CD4-positive, alpha-beta memory T cell (primary cell): ENCODE measurements at regions not wholly inside any gene's neighbourhood (a gene's known extent, or its start where the extent isn't known, plus 50 kb on each side); places are given as distances from the start of the nearest gene placed in this dataset.

Experiments
- CTCF ChIA-PET: fragments of 350-600 bp; sonication (Branson Sonifier 250); formaldehyde crosslinking; loops from one replicate; lab custom pipeline; 2021; ENCODE audit warnings: inconsistent platforms; ENCODE audit not compliant: partially characterized antibody; lab: Charles Lee
- POLR2A ChIA-PET: fragments of 350-600 bp; sonication (Branson Sonifier 250); formaldehyde crosslinking; loops from one replicate; lab custom pipeline; 2021; ENCODE audit not compliant: partially characterized antibody; lab: Charles Lee
- DNase-seq, 5 donors: peaks; one replicate each; pipeline versions ENCODE4 v3.0.0 to v3.0.0-alpha.2; 2020 to 2022; ENCODE audit warnings: mixed read lengths in 1 of 5
- H3K27ac ChIP-seq: one replicate; pipeline ENCODE4 v1.7.0; 2013; ENCODE audit warnings: low read depth, low read length
- H3K27me3 ChIP-seq: 2 replicates; pipeline ENCODE4 v1.7.0; 2013; ENCODE audit warnings: mild to moderate bottlenecking, low read length, moderate library complexity; ENCODE audit not compliant: insufficient read depth
- H3K36me3 ChIP-seq: 2 replicates; pipeline ENCODE4 v1.7.0; 2013; ENCODE audit warnings: mild to moderate bottlenecking, low read length, moderate library complexity; ENCODE audit not compliant: insufficient read depth
- H3K4me1 ChIP-seq: 2 replicates; pipeline ENCODE4 v1.7.0; 2013; ENCODE audit warnings: mild to moderate bottlenecking, low read length, moderate library complexity; ENCODE audit not compliant: insufficient read depth
- H3K4me3 ChIP-seq, 2 donors: one replicate each; pipeline ENCODE4 v1.7.0; 2013; ENCODE audit warnings: low read length in 2 of 2, mild to moderate bottlenecking in 1 of 2
- H3K9me3 ChIP-seq, 2 donors: one replicate each; pipeline ENCODE4 v1.7.0; 2013; ENCODE audit warnings: low read length in 2 of 2, control low read depth in 1 of 2; ENCODE audit not compliant: control insufficient read depth in 1 of 2
- H3K27ac Mint-ChIP-seq, 7 donors: one replicate each; pipeline ENCODE4 v1.8.0; 2020 to 2021; ENCODE audit warnings: mixed read lengths in 7 of 7, mild to moderate bottlenecking in 6 of 7, inconsistent platforms in 3 of 7, moderate library complexity in 3 of 7
- H3K27me3 Mint-ChIP-seq, 2 donors: one replicate each; pipeline ENCODE4 v1.8.0; 2020 to 2021; ENCODE audit warnings: mixed read lengths in 2 of 2
- H3K36me3 Mint-ChIP-seq, 2 donors: one replicate each; pipeline ENCODE4 v1.8.0; 2020 to 2021; ENCODE audit warnings: mixed read lengths in 2 of 2, inconsistent platforms in 1 of 2, mild to moderate bottlenecking in 1 of 2
- H3K4me1 Mint-ChIP-seq, 4 donors: one replicate each; pipeline ENCODE4 v1.8.0; 2020 to 2021; ENCODE audit warnings: mixed read lengths in 4 of 4, mild to moderate bottlenecking in 1 of 4
- H3K4me3 Mint-ChIP-seq, 8 donors: one replicate each; pipeline ENCODE4 v1.8.0; 2020 to 2021; ENCODE audit warnings: mixed read lengths in 8 of 8, mild to moderate bottlenecking in 7 of 8, moderate library complexity in 6 of 8, inconsistent platforms in 3 of 8
- H3K9me3 Mint-ChIP-seq, 8 donors: one replicate each; pipeline ENCODE4 v1.8.0; 2020 to 2021; ENCODE audit warnings: mixed read lengths in 8 of 8, mild to moderate bottlenecking in 5 of 8, inconsistent platforms in 3 of 8, moderate library complexity in 1 of 8
- intact Hi-C: fragments of 100-400 bp; cut with micrococcal nuclease; formaldehyde crosslinking; loops from one replicate; pipeline ENCODE4 v1.15.1; 2023

DNA sequence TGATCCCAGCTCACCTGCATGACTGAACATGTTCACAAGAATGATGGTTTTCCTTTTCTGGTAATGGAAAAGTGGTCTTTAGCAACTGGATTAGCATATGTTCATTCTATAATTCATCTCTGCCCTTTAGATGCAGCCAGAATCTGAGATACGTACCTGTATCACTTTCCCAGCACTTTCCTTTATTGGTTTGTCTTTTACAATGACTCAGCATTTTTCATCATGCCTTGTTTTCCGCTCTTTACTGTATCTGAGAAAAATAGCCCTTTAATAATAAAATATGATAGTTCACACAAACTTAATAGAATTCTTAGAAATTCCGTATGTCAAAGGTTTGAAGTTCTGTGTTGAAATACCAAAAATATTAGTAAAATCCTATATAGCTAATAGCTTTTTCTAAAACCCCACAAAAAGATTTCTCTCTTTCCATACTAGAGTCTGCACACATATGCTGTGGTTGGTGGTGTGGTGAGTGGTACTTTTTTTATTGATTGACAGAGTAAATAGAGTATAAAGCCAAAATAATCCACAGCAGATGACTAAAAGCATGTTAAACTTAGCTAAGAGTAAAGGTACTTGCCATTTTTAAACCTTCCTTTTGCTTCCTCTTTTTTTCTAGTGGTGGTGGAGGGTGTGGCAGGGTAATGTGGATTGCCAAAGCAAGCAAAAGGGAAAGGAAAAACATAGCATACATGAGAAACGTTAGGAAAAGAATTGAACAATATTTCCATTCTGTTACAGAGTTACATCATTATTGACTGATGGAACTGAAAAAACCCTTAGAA, 328.9 kb upstream of the RBMS3 start:
- no peaks in the 10 kb centered on the region for H3K9me3 ChIP-seq
- intact Hi-C loops, result no loop called here
- H3K4me3 ChIP-seq, result no peak overlapping the region
- Mint-ChIP-seq H3K4me3 (no peak overlapping the region), H3K9me3 (peaks cover 0 to 2% (median 0%) of the 10 kb centered on the region in 8 donors), H3K36me3 (no peaks in the 10 kb centered on the region), H3K27me3 (no peaks in the 10 kb centered on the region), H3K27ac (no peak overlapping the region), H3K4me1 (no peaks in the 10 kb centered on the region)
- no peaks in the 10 kb centered on the region for H3K4me1 ChIP-seq
- ChIA-PET POLR2A (no interaction called here), CTCF (no interaction called here)
- no peaks in the 10 kb centered on the region for H3K36me3 ChIP-seq
- no peak for DNase-seq
- no peaks in the 10 kb centered on the region for H3K27me3 ChIP-seq
- no peak overlapping the region for H3K27ac ChIP-seq

DNA sequence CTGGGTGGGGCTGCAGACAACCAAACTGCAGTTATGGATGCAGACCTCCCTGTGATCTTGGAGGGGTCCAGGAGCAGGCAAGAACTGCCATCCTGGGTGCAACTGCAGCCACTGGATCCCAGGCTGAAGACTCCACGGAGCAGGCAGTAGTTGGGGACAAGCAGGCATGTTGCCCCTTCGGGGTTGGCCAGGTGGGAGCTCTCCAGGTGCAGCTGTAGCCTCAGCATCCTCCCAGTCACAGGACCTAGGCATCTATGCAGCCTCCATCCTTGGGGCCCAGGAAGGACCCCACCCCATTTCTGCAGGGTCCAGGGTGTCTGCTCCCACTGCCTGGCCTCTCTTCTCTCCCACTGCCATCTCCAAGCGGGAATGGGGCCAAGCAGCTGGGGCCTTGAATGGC, 322.2 kb upstream of the RBMS3 start:
- Mint-ChIP-seq H3K27me3 (no peaks in the 10 kb centered on the region), H3K27ac (no peak overlapping the region), H3K36me3 (no peaks in the 10 kb centered on the region), H3K4me3 (no peak overlapping the region), H3K4me1 (no peaks in the 10 kb centered on the region), H3K9me3 (peaks cover 1 to 23% (median 5%) of the 10 kb centered on the region in 8 donors)
- H3K4me3 ChIP-seq, result no peak overlapping the region
- no peaks in the 10 kb centered on the region for H3K36me3 ChIP-seq
- POLR2A ChIA-PET, result no interaction called here
- intact Hi-C loops, result no loop called here
- CTCF ChIA-PET, result no interaction called here
- no peak overlapping the region for H3K27ac ChIP-seq
- no peak for DNase-seq
- H3K4me1 ChIP-seq, result no peaks in the 10 kb centered on the region
- H3K9me3 ChIP-seq, result no peaks in the 10 kb centered on the region
- no peaks in the 10 kb centered on the region for H3K27me3 ChIP-seq

DNA sequence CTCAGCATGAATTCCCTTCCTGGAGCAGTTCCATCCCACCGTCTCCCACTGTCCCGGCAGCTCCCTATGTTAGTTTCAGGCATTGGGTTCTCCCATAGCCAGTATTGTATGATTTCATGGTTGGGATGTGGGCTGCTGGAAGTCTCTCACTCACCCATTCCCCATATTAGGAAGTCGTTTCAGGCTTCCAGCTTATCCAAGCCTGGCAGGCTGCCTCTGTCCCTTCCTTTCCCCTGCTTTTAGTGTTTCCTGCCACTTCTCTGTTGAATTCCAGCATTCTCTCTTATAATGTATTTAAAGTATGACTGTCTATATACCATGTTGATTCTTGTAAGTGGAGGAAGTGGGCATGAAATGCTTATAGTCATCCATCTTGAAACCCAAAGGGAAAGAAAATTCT, 309.7 kb upstream of the RBMS3 start:
- ChIA-PET POLR2A (no interaction called here), CTCF (no interaction called here)
- peaks cover 0 to 12% of the 10 kb centered on the region in 2 donors for H3K9me3 ChIP-seq
- no peak overlapping the region for H3K4me3 ChIP-seq
- no peak overlapping the region for H3K27ac ChIP-seq
- intact Hi-C loops, result no loop called here
- Mint-ChIP-seq H3K27me3 (peaks cover 0 to 1% of the 10 kb centered on the region in 2 donors), H3K4me1 (no peaks in the 10 kb centered on the region), H3K9me3 (peaks cover 0 to 48% (median 16%) of the 10 kb centered on the region in 8 donors), H3K4me3 (no peak overlapping the region), H3K36me3 (no peaks in the 10 kb centered on the region), H3K27ac (no peak overlapping the region)
- no peak for DNase-seq
- no peaks in the 10 kb centered on the region for H3K4me1 ChIP-seq
- no peaks in the 10 kb centered on the region for H3K27me3 ChIP-seq
- no peaks in the 10 kb centered on the region for H3K36me3 ChIP-seq

DNA sequence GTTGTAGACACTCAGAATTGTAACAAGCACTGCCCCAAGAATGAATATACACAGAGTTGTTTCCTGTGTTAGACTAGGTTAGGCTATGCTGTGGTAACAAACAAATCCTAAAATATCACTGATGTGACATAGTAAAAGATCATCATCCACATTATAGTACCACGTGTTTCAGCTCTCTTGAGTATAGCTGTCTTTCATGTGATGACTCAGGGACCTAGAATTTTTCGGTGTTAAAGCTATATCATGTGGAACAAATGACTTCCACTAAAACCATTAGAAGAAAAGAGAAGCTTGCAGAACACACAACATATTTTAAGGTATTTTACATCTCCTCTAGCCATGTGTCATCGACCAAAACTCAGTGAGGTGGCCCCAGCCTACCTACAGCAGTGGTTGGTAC, 307.9 kb upstream of the RBMS3 start:
- H3K4me3 ChIP-seq, result no peak overlapping the region
- Mint-ChIP-seq H3K27ac (no peak overlapping the region), H3K4me3 (no peak overlapping the region), H3K9me3 (peaks cover 0 to 38% (median 15%) of the 10 kb centered on the region in 8 donors), H3K36me3 (no peaks in the 10 kb centered on the region), H3K4me1 (no peaks in the 10 kb centered on the region), H3K27me3 (peaks cover 0 to 1% of the 10 kb centered on the region in 2 donors)
- no peak overlapping the region for H3K27ac ChIP-seq
- CTCF ChIA-PET, result no interaction called here
- intact Hi-C loops, result no loop called here
- POLR2A ChIA-PET, result no interaction called here
- no peaks in the 10 kb centered on the region for H3K36me3 ChIP-seq
- no peaks in the 10 kb centered on the region for H3K4me1 ChIP-seq
- peaks cover 0 to 12% of the 10 kb centered on the region in 2 donors for H3K9me3 ChIP-seq
- H3K27me3 ChIP-seq, result no peaks in the 10 kb centered on the region
- no peak for DNase-seq

- H3K4me1 ChIP-seq, result no peaks in the 10 kb centered on the region
- intact Hi-C loops, result no loop called here
- no peaks in the 10 kb centered on the region for H3K36me3 Mint-ChIP-seq
Observed at GRCh38 chr3:28973609-28974008, 307.3 kb upstream of the RBMS3 start.

DNA sequence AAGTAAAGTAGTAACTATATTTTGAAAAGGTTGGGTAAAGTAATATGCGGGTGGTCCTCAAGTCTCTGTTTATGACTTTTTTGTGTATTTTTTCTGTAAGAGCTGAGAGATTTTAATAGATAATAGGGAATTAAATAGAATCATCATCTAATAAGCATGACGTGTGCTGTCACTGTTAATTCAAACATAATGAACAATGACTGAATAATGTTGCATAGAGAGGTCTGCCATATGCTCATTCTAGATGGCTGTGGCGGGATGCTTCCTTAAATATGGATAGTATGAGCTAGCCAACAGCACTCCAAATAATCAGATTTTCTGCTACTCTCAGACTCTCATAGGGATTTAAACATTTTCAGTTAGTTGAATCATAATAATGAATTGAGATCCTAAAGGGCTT, 302.8 kb upstream of the RBMS3 start:
- H3K36me3 Mint-ChIP-seq, result no peaks in the 10 kb centered on the region
- H3K27me3 ChIP-seq, result no peaks in the 10 kb centered on the region
- no peak overlapping the region for H3K4me3 Mint-ChIP-seq
- H3K4me1 Mint-ChIP-seq, result no peaks in the 10 kb centered on the region
- H3K9me3 ChIP-seq, result no peaks in the 10 kb centered on the region
- peaks cover 0 to 2% (median 0%) of the 10 kb centered on the region in 8 donors for H3K9me3 Mint-ChIP-seq
- ChIA-PET CTCF (no interaction called here), POLR2A (no interaction called here)
- H3K4me3 ChIP-seq, result no peak overlapping the region
- no peaks in the 10 kb centered on the region for H3K4me1 ChIP-seq
- intact Hi-C loops, result no loop called here
- no peak overlapping the region for H3K27ac Mint-ChIP-seq
- H3K36me3 ChIP-seq, result no peaks in the 10 kb centered on the region
- no peak for DNase-seq
- no peak overlapping the region for H3K27ac ChIP-seq
- peaks cover 0 to 1% of the 10 kb centered on the region in 2 donors for H3K27me3 Mint-ChIP-seq

More at GRCh38 chr3:28973609-28974008, 307.3 kb upstream of the RBMS3 start:
- Histone ChIP-seq H3K9me3 (peaks cover 0 to 12% of the 10 kb centered on the region in 2 donors), H3K4me3 (no peak overlapping the region), H3K27me3 (no peaks in the 10 kb centered on the region), H3K27ac (no peak overlapping the region), H3K36me3 (no peaks in the 10 kb centered on the region)
- Mint-ChIP-seq H3K4me1 (no peaks in the 10 kb centered on the region), H3K4me3 (no peak overlapping the region), H3K9me3 (peaks cover 0 to 31% (median 13%) of the 10 kb centered on the region in 8 donors), H3K27me3 (peaks cover 0 to 1% of the 10 kb centered on the region in 2 donors), H3K27ac (no peak overlapping the region)
- ChIA-PET CTCF (no interaction called here), POLR2A (no interaction called here)
- DNase-seq, result no peak

GRCh38 chr3:28980131-28980530, 300.7 kb upstream of the RBMS3 start:
- no peaks in the 10 kb centered on the region for H3K4me1 Mint-ChIP-seq
- intact Hi-C loops, result no loop called here
- no peak overlapping the region for H3K4me3 Mint-ChIP-seq
- ChIA-PET CTCF (no interaction called here), POLR2A (no interaction called here)
- DNase-seq, result no peak
- Histone ChIP-seq H3K27ac (no peak overlapping the region), H3K4me1 (no peaks in the 10 kb centered on the region), H3K36me3 (no peaks in the 10 kb centered on the region), H3K9me3 (no peaks in the 10 kb centered on the region), H3K4me3 (no peak overlapping the region), H3K27me3 (no peaks in the 10 kb centered on the region)
- no peaks in the 10 kb centered on the region for H3K36me3 Mint-ChIP-seq
- peaks cover 0 to 1% of the 10 kb centered on the region in 2 donors for H3K27me3 Mint-ChIP-seq
- H3K27ac Mint-ChIP-seq, result no peak overlapping the region
- peaks cover 0 to 4% (median 0%) of the 10 kb centered on the region in 8 donors for H3K9me3 Mint-ChIP-seq
